ENCODE measurements at regions not wholly inside any gene's neighbourhood (a gene's known extent, or its start where the extent isn't known, plus 50 kb on each side); places are given as distances from the start of the nearest gene placed in this dataset.

GRCh38 chr2:195495351-195495750, 161.7 kb upstream of the SLC39A10 start:
- DNase-seq: no peak

- no peak for DNase-seq
Measured at GRCh38 chr2:195494451-195494850, 162.6 kb upstream of the SLC39A10 start.

GRCh38 chr2:195493416-195493815, 163.6 kb upstream of the SLC39A10 start:
- DNase-seq: no peak

- DNase-seq: no peak
Measured at GRCh38 chr2:195490319-195490718, 166.7 kb upstream of the SLC39A10 start.

GRCh38 chr2:195489101-195489500, 167.9 kb upstream of the SLC39A10 start:
- DNase-seq: no peak

GRCh38 chr2:195488567-195488966, 168.5 kb upstream of the SLC39A10 start:
- DNase-seq: no peak

GRCh38 chr2:195486987-195487644, 169.9 kb upstream of the SLC39A10 start:
- no peak for DNase-seq

- no peak for DNase-seq
Measured at GRCh38 chr2:195486520-195486919, 170.5 kb upstream of the SLC39A10 start.

- DNase-seq: no peak
Measured at GRCh38 chr2:195482010-195482409, 175.0 kb upstream of the SLC39A10 start.

GRCh38 chr2:195480121-195480520, 176.9 kb upstream of the SLC39A10 start:
- no peak for DNase-seq

GRCh38 chr2:195479407-195479806, 177.6 kb upstream of the SLC39A10 start:
- DNase-seq: no peak

- DNase-seq: no peak
Measured at GRCh38 chr2:195477996-195478382, 179.0 kb upstream of the SLC39A10 start.

GRCh38 chr2:195477248-195477995, 179.6 kb upstream of the SLC39A10 start:
- no peak for DNase-seq

GRCh38 chr2:195475336-195475735, 181.7 kb upstream of the SLC39A10 start:
- no peak for DNase-seq

GRCh38 chr2:195473862-195474261, 183.2 kb upstream of the SLC39A10 start:
- no peak for DNase-seq

- DNase-seq: no peak
Measured at GRCh38 chr2:195472501-195473234, 184.4 kb upstream of the SLC39A10 start.

GRCh38 chr2:195471807-195472206, 185.2 kb upstream of the SLC39A10 start:
- DNase-seq: no peak

- DNase-seq: no peak
Measured at GRCh38 chr2:195471163-195471562, 185.9 kb upstream of the SLC39A10 start.

GRCh38 chr2:195470622-195471021, 186.4 kb upstream of the SLC39A10 start:
- no peak for DNase-seq

GRCh38 chr2:195468771-195469170, 188.3 kb upstream of the SLC39A10 start:
- no peak for DNase-seq

GRCh38 chr2:195466427-195466826, 190.6 kb upstream of the SLC39A10 start:
- DNase-seq: no peak

- DNase-seq: no peak
Measured at GRCh38 chr2:195461010-195461409, 196.0 kb upstream of the SLC39A10 start.

- DNase-seq: no peak
Measured at GRCh38 chr2:195458936-195459335, 198.1 kb upstream of the SLC39A10 start.

GRCh38 chr2:195457873-195458272, 199.2 kb upstream of the SLC39A10 start:
- DNase-seq: no peak

All from effector CD4-positive, alpha-beta T cell (primary cell).